ENCODE measurements at regions not wholly inside any gene's neighbourhood (a gene's known extent, or its start where the extent isn't known, plus 50 kb on each side); places are given as distances from the start of the nearest gene placed in this dataset.

DNA sequence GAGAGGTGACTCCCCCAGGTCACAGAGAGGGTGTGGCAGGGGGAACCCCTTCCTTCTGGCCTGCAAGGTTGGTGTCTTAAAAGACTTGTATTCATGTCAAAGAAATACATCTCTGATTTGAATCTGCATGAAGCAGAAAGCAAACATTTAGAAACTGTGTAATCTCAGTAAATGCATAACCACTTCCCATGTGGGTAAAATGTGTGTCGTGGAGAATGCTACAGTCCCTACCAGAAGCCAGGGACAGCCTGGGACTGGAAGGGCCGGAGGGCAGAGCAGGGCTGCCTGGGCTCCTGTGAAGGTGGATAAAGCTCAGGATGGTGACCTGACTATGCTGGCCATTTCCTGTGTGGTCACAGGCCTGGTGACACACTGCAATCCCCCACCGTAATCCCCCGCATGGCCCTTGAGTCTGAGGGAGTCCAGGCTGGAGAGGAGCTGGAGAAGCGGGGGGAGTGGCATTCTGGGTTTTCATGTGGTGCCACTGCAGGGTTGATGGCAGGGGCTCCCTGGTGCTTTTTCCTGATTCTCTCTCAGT lies 102.2 kb downstream of the LRRC30 start:
- Histone ChIP-seq H3K27me3 (no peaks in the 10 kb centered on the region), H3K9me3 (no peaks in the 10 kb centered on the region), H3K4me3 (no peak overlapping the region), H3K36me3 (no peaks in the 10 kb centered on the region), H3K4me1 (no peaks in the 10 kb centered on the region), H3K27ac (no peak overlapping the region)
- DNase-seq, result no peak
- TF ChIP-seq, protein P1, sequence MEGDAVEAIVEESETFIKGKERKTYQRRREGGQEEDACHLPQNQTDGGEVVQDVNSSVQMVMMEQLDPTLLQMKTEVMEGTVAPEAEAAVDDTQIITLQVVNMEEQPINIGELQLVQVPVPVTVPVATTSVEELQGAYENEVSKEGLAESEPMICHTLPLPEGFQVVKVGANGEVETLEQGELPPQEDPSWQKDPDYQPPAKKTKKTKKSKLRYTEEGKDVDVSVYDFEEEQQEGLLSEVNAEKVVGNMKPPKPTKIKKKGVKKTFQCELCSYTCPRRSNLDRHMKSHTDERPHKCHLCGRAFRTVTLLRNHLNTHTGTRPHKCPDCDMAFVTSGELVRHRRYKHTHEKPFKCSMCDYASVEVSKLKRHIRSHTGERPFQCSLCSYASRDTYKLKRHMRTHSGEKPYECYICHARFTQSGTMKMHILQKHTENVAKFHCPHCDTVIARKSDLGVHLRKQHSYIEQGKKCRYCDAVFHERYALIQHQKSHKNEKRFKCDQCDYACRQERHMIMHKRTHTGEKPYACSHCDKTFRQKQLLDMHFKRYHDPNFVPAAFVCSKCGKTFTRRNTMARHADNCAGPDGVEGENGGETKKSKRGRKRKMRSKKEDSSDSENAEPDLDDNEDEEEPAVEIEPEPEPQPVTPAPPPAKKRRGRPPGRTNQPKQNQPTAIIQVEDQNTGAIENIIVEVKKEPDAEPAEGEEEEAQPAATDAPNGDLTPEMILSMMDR (IDR thresholded peaks at IDR 0.05), result no peak
- TF ChIP-seq POLR2A (IDR thresholded peaks at IDR 0.05), result no peak

DNA sequence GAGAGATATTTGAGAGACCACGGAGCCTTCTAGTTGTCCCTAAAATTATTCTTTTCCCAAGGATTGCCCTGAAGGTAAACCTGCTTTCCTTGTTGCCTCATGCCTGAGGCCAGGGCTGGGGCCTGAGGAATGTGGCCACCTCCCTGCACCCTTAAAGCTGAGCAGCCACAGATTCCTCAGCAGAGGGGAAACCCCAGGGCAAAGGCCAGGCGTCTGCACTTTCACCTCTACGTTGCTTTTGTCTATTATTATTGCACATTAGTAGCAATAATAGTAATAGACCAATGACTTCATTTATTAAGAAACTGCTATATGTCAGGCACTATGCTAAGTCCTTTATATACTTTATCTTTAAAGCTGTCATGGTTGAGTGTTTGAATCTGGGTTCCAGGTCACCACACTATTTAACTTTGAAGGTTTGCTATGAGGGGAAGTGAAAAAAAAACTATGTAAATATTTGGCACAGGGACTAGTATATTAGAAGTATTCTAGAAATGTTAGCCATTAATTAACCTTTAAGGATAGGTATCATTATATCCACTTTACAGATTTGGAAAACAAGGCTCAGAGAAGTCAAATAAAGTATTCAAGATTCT lies 104.2 kb downstream of the LRRC30 start:
- TF ChIP-seq, protein P1 (IDR thresholded peaks at IDR 0.05), result no peak
- no peak for TF ChIP-seq POLR2A (IDR thresholded peaks at IDR 0.05)
- no peaks in the 10 kb centered on the region for H3K27me3 ChIP-seq
- DNase-seq, result no peak
- H3K27ac ChIP-seq, result no peak overlapping the region
- no peaks in the 10 kb centered on the region for H3K9me3 ChIP-seq
- no peak overlapping the region for H3K4me3 ChIP-seq
- no peaks in the 10 kb centered on the region for H3K4me1 ChIP-seq
- H3K36me3 ChIP-seq, result no peaks in the 10 kb centered on the region

DNA sequence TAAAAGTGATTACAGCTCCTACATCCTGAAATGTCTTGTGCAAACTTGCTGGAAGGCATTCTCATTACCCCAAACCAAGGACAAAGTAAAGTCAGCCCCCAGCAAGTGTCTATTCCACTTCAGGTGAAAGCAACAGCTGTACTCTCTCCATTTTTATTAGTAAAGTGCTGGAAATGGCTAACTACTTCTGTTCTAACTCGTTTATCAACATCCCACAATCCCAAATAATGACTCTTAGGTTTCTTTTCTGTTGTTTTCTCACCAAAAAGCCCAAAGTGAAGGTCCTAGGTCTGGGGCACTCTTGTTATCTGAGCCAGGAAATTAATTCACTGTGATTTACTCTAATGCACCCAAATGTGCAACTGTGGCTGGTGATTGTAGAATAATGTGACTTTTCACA lies 105.7 kb downstream of the LRRC30 start:
- no peaks in the 10 kb centered on the region for H3K27me3 ChIP-seq
- H3K4me1 ChIP-seq, result no peaks in the 10 kb centered on the region
- H3K27ac ChIP-seq, result no peak overlapping the region
- no peak for TF ChIP-seq POLR2A (IDR thresholded peaks at IDR 0.05)
- TF ChIP-seq, protein P1 (IDR thresholded peaks at IDR 0.05), result no peak
- H3K36me3 ChIP-seq, result no peaks in the 10 kb centered on the region
- H3K9me3 ChIP-seq, result no peaks in the 10 kb centered on the region
- no peak for DNase-seq
- no peak overlapping the region for H3K4me3 ChIP-seq

DNA sequence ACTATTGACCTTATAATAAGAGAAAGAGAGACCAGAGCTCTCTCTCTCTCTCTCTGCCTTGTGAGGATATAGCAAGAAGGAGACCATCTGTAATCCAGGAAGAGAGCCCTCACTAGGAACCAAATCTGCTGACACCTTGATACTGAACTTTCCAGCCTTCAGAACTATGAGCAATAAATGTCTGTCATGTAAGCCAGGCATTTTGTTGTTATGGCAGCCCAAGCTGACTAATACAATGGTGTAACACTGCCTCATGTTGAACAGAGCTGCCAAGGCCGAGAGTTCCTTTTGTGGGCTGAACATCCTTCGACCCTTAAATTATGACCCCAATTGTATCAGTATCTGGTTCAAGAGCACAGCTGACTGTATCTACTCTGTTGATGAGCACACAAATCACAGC lies 108.0 kb downstream of the LRRC30 start:
- DNase-seq, result no peak
- TF ChIP-seq, protein P1 (IDR thresholded peaks at IDR 0.05), result no peak
- no peak for TF ChIP-seq POLR2A (IDR thresholded peaks at IDR 0.05)
- H3K4me1 ChIP-seq, result no peaks in the 10 kb centered on the region
- H3K27me3 ChIP-seq, result no peaks in the 10 kb centered on the region
- no peaks in the 10 kb centered on the region for H3K36me3 ChIP-seq
- H3K4me3 ChIP-seq, result no peak overlapping the region
- H3K9me3 ChIP-seq, result no peaks in the 10 kb centered on the region
- no peak overlapping the region for H3K27ac ChIP-seq

DNA sequence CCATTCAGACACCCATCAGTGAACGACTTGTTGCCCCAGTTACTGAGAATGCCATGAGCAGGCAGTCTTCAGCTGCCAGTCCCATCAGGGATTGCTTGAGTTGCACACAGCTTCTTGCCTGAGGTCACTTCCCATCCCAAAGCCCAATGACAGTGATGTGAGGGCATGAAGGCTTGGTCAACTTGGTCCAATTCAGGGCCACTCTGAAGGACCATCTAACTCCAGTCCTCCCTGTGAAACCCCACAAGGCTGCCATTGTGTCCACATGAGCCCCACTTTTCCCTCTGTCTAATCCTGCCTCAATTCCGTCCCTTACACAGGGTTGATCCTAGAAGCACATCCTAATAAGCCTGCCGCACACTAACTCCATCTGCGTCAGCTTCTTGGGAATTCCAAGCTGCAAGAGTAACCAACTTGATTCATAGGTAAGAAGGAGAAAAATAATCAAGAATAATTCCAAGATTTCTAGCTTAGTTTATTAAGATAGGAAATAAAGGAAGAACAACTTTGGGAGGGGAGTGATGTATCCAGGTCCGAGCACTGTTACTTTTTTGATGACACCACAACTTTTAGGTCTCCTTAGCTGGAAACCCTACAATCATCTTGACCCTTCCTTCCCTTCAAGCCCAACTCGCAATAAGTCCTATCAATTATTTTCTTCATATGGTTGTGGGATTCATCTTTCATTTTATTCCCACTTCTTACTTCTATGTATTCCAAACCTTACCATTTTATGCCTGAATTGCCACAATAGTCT lies 110.9 kb downstream of the LRRC30 start:
- no peak overlapping the region for H3K27ac ChIP-seq
- no peaks in the 10 kb centered on the region for H3K27me3 ChIP-seq
- H3K4me1 ChIP-seq, result no peaks in the 10 kb centered on the region
- H3K36me3 ChIP-seq, result no peaks in the 10 kb centered on the region
- TF ChIP-seq, protein P1 (IDR thresholded peaks at IDR 0.05), result no peak
- no peak for TF ChIP-seq POLR2A (IDR thresholded peaks at IDR 0.05)
- DNase-seq, result no peak
- no peak overlapping the region for H3K4me3 ChIP-seq
- H3K9me3 ChIP-seq, result no peaks in the 10 kb centered on the region

Data from Peyer's patch (tissue), 4 donors.